ENCODE measurements at regions not wholly inside any gene's neighbourhood (a gene's known extent, or its start where the extent isn't known, plus 50 kb on each side); places are given as distances from the start of the nearest gene placed in this dataset.

DNA sequence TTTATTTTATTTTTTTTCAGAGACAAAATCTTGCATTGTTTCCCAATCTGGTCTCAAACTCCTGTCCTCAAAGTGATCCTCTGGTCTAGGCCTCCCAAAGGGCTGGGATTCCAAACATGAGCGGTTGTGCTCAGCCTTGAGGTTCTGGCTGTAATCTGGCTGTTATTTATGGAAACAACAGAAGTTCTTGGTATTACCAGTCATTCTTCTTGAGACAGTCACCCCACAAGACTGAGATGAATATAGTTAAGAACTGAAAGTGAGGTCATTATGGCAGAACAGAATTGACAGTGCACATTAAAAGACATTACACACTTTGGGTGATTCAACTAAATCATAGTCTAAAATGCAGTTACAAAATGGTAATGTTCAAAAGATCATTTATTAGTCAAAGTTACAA, 719.5 kb downstream of the ZWINT start (continued):
- no peak for TF ChIP-seq SIX5 (IDR thresholded peaks at IDR 0.05; ENCODE audit: low read depth, low read length)
- no peak for TF ChIP-seq SP2 (IDR thresholded peaks at IDR 0.05; ENCODE audit: low read length)
- TF ChIP-seq SIN3A (conservative IDR thresholded peaks at IDR 0.05 in 1 of 2, IDR thresholded peaks at IDR 0.05 in 1 of 2; ENCODE audit: low read depth in 1 of 2, low read length in 2 of 2) = no peak
- no peak for TF ChIP-seq JUN (IDR thresholded peaks at IDR 0.05; ENCODE audit: low read depth, low read length)

Data from H1 (cell line).